ENCODE measurements at regions not wholly inside any gene's neighbourhood (a gene's known extent, or its start where the extent isn't known, plus 50 kb on each side); places are given as distances from the start of the nearest gene placed in this dataset.

GRCh38 chr2:109053716-109054115 is 64.7 kb upstream of the EDAR start:
- TF ChIP-seq, protein P1, sequence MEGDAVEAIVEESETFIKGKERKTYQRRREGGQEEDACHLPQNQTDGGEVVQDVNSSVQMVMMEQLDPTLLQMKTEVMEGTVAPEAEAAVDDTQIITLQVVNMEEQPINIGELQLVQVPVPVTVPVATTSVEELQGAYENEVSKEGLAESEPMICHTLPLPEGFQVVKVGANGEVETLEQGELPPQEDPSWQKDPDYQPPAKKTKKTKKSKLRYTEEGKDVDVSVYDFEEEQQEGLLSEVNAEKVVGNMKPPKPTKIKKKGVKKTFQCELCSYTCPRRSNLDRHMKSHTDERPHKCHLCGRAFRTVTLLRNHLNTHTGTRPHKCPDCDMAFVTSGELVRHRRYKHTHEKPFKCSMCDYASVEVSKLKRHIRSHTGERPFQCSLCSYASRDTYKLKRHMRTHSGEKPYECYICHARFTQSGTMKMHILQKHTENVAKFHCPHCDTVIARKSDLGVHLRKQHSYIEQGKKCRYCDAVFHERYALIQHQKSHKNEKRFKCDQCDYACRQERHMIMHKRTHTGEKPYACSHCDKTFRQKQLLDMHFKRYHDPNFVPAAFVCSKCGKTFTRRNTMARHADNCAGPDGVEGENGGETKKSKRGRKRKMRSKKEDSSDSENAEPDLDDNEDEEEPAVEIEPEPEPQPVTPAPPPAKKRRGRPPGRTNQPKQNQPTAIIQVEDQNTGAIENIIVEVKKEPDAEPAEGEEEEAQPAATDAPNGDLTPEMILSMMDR (conservative IDR thresholded peaks at IDR 0.05), result no peak
- TF ChIP-seq ZFX (IDR thresholded peaks at IDR 0.05), result no peak
